Subcutaneous abdominal adipose tissue (tissue), 5 donors: ENCODE measurements at regions not wholly inside any gene's neighbourhood (a gene's known extent, or its start where the extent isn't known, plus 50 kb on each side); places are given as distances from the start of the nearest gene placed in this dataset.

Source experiments
- H3K27ac ChIP-seq: one replicate; pipeline ENCODE4 v1.7.0; 2013; ENCODE audit warnings: low read depth, mild to moderate bottlenecking, inconsistent platforms, low read length, moderate library complexity
- H3K27me3 ChIP-seq, 5 donors: one replicate each; pipeline ENCODE4 v1.7.0; 2013; ENCODE audit warnings: low read length in 5 of 5, inconsistent platforms in 1 of 5; ENCODE audit not compliant: control insufficient read depth in 5 of 5, insufficient read depth in 4 of 5
- H3K36me3 ChIP-seq, 5 donors: one replicate each; pipeline ENCODE4 v1.7.0; 2013; ENCODE audit warnings: low read length in 5 of 5; ENCODE audit not compliant: control insufficient read depth in 5 of 5, insufficient read depth in 5 of 5
- H3K4me1 ChIP-seq, 5 donors: one replicate each; pipeline ENCODE4 v1.7.0; 2013; ENCODE audit warnings: low read length in 5 of 5, mild to moderate bottlenecking in 3 of 5, moderate library complexity in 1 of 5; ENCODE audit not compliant: control insufficient read depth in 5 of 5, insufficient read depth in 5 of 5
- H3K4me3 ChIP-seq, 5 donors: one replicate each; pipeline ENCODE4 v1.7.0; 2013; ENCODE audit warnings: low read length in 5 of 5, low read depth in 1 of 5
- H3K9ac ChIP-seq, 5 donors: one replicate each; pipeline ENCODE4 v1.7.0; 2013; ENCODE audit warnings: low read length in 5 of 5, mild to moderate bottlenecking in 4 of 5, moderate library complexity in 3 of 5
- H3K9me3 ChIP-seq, 5 donors: one replicate each; pipeline ENCODE4 v1.7.0; 2013; ENCODE audit warnings: low read length in 5 of 5; ENCODE audit not compliant: control insufficient read depth in 5 of 5
- donor health status: healthy.
- donor health status: healthy.
- donor health status: healthy.
- donor health status: healthy.
- donor health status: healthy.

DNA sequence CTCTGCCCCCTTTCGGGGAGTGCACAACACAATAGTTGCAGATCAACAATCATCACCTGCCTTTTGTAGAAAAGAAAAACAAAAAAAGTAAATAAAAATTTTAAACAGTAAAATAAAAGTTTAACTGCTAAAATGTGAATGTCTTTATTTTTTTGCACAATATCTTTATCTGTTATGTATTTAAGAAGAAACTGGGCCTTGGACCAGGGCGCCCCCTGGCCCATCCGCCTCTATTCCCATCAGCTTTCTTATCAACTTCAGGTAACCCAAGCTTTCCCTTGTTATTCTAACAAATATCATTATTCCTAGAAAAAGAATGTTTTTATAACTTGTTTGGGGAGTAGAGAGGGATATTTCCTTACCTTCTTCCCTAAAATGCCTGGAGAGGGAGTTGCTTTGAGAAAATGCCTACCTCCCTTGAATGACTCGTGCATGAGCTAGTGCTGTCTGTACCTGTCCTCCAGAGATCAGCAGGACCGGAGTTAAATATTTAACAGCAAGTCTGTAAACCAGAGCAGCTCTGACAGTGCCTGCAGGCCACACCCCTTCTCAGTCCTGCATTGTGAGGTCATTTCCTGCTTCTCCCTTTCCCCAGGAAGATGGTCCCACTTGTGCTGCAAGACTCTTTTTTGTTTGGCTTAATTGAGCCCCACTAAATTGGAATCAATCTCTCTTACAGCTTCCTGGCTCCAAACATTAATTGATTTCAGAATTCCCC, 192.8 kb upstream of the RGS6 start:
- no peak overlapping the region for H3K4me3 ChIP-seq
- peaks cover 0 to 9% (median 0%) of the 10 kb centered on the region in 5 donors for H3K4me1 ChIP-seq
- H3K36me3 ChIP-seq, result peaks cover 3 to 43% (median 19%) of the 10 kb centered on the region in 5 donors
- H3K9me3 ChIP-seq, result no peaks in the 10 kb centered on the region
- no peaks in the 10 kb centered on the region for H3K27me3 ChIP-seq
- H3K9ac ChIP-seq, result no peak overlapping the region
- no peak overlapping the region for H3K27ac ChIP-seq

GRCh38 chr14:71741241-71741640, 191.0 kb upstream of the RGS6 start:
- Histone ChIP-seq H3K4me1 (peaks cover 0 to 9% (median 0%) of the 10 kb centered on the region in 5 donors), H3K27me3 (no peaks in the 10 kb centered on the region), H3K9me3 (no peaks in the 10 kb centered on the region), H3K27ac (no peak overlapping the region), H3K4me3 (no peak overlapping the region), H3K9ac (no peak overlapping the region), H3K36me3 (peaks cover 0 to 29% (median 11%) of the 10 kb centered on the region in 5 donors)

DNA sequence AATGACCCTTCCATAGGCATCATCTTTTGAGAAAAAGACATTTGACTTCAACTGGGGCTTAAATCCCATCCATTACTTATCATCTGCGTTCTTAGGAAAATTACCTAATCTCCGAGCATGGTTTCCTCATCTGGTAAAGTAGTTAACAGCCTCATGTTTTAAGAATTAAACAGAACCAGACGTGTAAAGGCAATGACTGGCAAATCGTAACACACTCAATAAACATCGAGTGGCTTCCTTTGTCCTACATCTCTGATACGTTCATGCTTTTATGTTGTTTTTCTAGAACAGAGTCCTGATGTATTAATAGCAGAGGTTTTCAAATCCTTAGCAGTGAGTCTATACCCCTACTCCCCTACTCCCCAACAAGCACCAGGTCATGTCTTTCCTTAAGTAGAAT, 189.7 kb upstream of the RGS6 start:
- H3K9ac ChIP-seq, result no peak overlapping the region
- no peaks in the 10 kb centered on the region for H3K27me3 ChIP-seq
- peaks cover 0 to 9% (median 0%) of the 10 kb centered on the region in 5 donors for H3K4me1 ChIP-seq
- H3K36me3 ChIP-seq, result peaks cover 0 to 17% (median 5%) of the 10 kb centered on the region in 5 donors
- peaks cover 0 to 3% (median 1%) of the 10 kb centered on the region in 5 donors for H3K9me3 ChIP-seq
- no peak overlapping the region for H3K4me3 ChIP-seq
- no peak overlapping the region for H3K27ac ChIP-seq

GRCh38 chr14:71745072-71745471, 187.2 kb upstream of the RGS6 start:
- Histone ChIP-seq H3K36me3 (no peaks in the 10 kb centered on the region), H3K9me3 (peaks cover 3 to 21% (median 17%) of the 10 kb centered on the region in 5 donors), H3K4me3 (no peak overlapping the region), H3K9ac (no peak overlapping the region), H3K27ac (no peak overlapping the region), H3K27me3 (no peaks in the 10 kb centered on the region), H3K4me1 (peaks cover 0 to 2% (median 0%) of the 10 kb centered on the region in 5 donors)

DNA sequence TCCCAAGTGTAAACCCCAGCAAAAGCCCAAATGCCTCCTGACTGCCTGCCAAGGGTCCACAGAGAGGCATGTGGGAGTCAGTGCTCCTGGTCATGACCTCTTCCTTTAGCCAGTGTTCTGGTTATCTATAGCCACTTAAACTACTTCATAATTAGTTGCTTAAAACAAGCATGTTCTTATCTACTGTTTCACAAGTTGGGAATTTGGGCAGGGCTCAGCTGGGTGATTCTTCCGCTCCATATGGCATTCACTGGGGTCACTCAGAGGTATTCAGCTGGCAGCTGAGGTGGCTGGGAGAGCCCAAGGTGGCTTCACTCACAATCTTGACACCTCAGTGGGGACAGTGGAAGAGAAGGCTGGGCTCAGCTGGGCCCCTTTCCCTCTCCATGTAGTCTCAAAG, 184.0 kb upstream of the RGS6 start:
- Histone ChIP-seq H3K36me3 (no peaks in the 10 kb centered on the region), H3K9me3 (peaks cover 3 to 21% (median 17%) of the 10 kb centered on the region in 5 donors), H3K27ac (no peak overlapping the region), H3K4me1 (peaks cover 0 to 6% (median 4%) of the 10 kb centered on the region in 5 donors), H3K9ac (no peak overlapping the region), H3K4me3 (peak overlapping the region in 2 of 5 donors; percentile 4 to 23), H3K27me3 (peaks cover 0 to 2% (median 0%) of the 10 kb centered on the region in 5 donors)

DNA sequence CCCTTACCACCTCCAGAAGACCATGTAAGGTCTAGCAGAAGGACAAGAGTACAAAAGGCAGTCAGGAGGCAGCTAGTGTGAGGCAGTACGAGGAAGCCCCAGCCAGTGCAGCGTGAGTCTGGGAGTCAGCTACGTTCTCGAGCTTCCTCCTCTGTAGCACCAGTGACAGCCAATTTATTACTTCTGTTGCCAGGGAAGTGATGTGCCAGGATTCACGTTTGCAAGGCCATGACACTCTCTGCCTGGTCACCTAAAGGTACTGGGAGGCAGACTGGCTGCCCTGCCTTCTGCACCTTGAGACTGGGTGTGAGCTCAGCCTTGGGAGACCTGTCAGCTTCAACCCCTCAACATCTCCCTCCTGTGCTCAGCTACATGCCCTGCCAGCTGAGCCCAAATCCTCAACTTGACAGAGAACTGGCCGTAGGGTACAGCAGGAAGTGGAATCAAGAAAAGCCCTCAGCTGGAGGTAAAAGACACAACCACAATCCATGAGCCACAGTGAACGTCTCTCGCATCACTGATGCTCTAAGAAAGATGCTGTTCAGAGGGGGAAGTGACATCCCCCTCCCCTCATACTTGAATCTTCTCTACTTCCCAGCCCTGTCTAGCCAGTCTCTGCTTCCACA, 182.5 kb upstream of the RGS6 start:
- no peak overlapping the region for H3K4me3 ChIP-seq
- peaks cover 0 to 9% (median 6%) of the 10 kb centered on the region in 5 donors for H3K4me1 ChIP-seq
- H3K27me3 ChIP-seq, result peaks cover 0 to 2% (median 0%) of the 10 kb centered on the region in 5 donors
- H3K9ac ChIP-seq, result no peak overlapping the region
- no peak overlapping the region for H3K27ac ChIP-seq
- peaks cover 3 to 21% (median 17%) of the 10 kb centered on the region in 5 donors for H3K9me3 ChIP-seq
- H3K36me3 ChIP-seq, result no peaks in the 10 kb centered on the region

- Histone ChIP-seq H3K27me3 (peaks cover 0 to 2% (median 0%) of the 10 kb centered on the region in 5 donors), H3K9ac (no peak overlapping the region), H3K36me3 (no peaks in the 10 kb centered on the region), H3K4me1 (peaks cover 0 to 9% (median 6%) of the 10 kb centered on the region in 5 donors), H3K4me3 (no peak overlapping the region), H3K27ac (no peak overlapping the region), H3K9me3 (peaks cover 3 to 21% (median 17%) of the 10 kb centered on the region in 5 donors)
These were observed 181.0 kb upstream of the RGS6 start for GRCh38 chr14:71751264-71751663.

GRCh38 chr14:71752111-71752738, 180.0 kb upstream of the RGS6 start:
- Histone ChIP-seq H3K27me3 (peaks cover 0 to 2% (median 0%) of the 10 kb centered on the region in 5 donors), H3K27ac (no peak overlapping the region), H3K36me3 (no peaks in the 10 kb centered on the region), H3K9ac (no peak overlapping the region), H3K4me3 (no peak overlapping the region), H3K4me1 (peaks cover 0 to 9% (median 6%) of the 10 kb centered on the region in 5 donors), H3K9me3 (peaks cover 3 to 21% (median 17%) of the 10 kb centered on the region in 5 donors)

GRCh38 chr14:71753126-71753830, 179.0 kb upstream of the RGS6 start:
- H3K27ac ChIP-seq, result no peak overlapping the region
- H3K9me3 ChIP-seq, result peaks cover 0 to 12% (median 7%) of the 10 kb centered on the region in 5 donors
- H3K9ac ChIP-seq, result no peak overlapping the region
- peak overlapping the region in 1 of 5 donors; percentile 7 for H3K4me3 ChIP-seq
- H3K36me3 ChIP-seq, result no peaks in the 10 kb centered on the region
- peaks cover 0 to 9% (median 6%) of the 10 kb centered on the region in 5 donors for H3K4me1 ChIP-seq
- peaks cover 0 to 2% (median 0%) of the 10 kb centered on the region in 5 donors for H3K27me3 ChIP-seq
